Ishikawa (cell line): ENCODE measurements at regions not wholly inside any gene's neighbourhood (a gene's known extent, or its start where the extent isn't known, plus 50 kb on each side); places are given as distances from the start of the nearest gene placed in this dataset.

Source experiments
- CEBPB ChIP-seq: IDR thresholded peaks from 2 replicates; pipeline ENCODE4 v1.6.1; 2012
- CREB1 ChIP-seq: IDR thresholded peaks from 2 replicates; pipeline ENCODE4 v1.6.1; 2012; ENCODE audit warnings: low read depth
- EGR1 ChIP-seq: IDR thresholded peaks from 2 replicates; pipeline ENCODE4 v1.6.1; 2012
- EP300 ChIP-seq: IDR thresholded peaks from 2 replicates; pipeline ENCODE4 v1.6.1; 2012; ENCODE audit warnings: borderline replicate concordance
- FOXM1 ChIP-seq: IDR thresholded peaks from 2 replicates; pipeline ENCODE4 v1.6.1; 2012; ENCODE audit warnings: low read depth, borderline replicate concordance
- MAX ChIP-seq: IDR thresholded peaks from 2 replicates; pipeline ENCODE4 v1.6.1; 2012
- RAD21 ChIP-seq: IDR thresholded peaks from 2 replicates; pipeline ENCODE4 v1.6.1; 2012; ENCODE audit warnings: low read depth
- REST ChIP-seq: IDR thresholded peaks from 2 replicates; pipeline ENCODE4 v1.6.1; 2012; ENCODE audit warnings: low read depth, mild to moderate bottlenecking
- TAF1 ChIP-seq: IDR thresholded peaks from 2 replicates; pipeline ENCODE4 v1.6.1; 2012; ENCODE audit warnings: low read depth, mild to moderate bottlenecking
- TEAD4 ChIP-seq: IDR thresholded peaks from 2 replicates; pipeline ENCODE4 v1.6.1; 2012
- USF1 ChIP-seq: IDR thresholded peaks from 2 replicates; pipeline ENCODE4 v1.6.1; 2012
- YY1 ChIP-seq: IDR thresholded peaks from 2 replicates; pipeline ENCODE4 v1.6.1; 2012; ENCODE audit warnings: low read depth
- ZBTB7A ChIP-seq: IDR thresholded peaks from 2 replicates; pipeline ENCODE4 v1.6.1; 2012; ENCODE audit warnings: low read depth

GRCh38 chr10:117699436-117700075 is 157.0 kb downstream of the EMX2 start:
- TF ChIP-seq TAF1 = no peak
- no peak for TF ChIP-seq USF1
- TF ChIP-seq FOXM1 = no peak
- peak; percentile 47; the same call in 1 of the 2 replicates for TF ChIP-seq EP300
- no peak for TF ChIP-seq EGR1
- no peak for TF ChIP-seq YY1
- TF ChIP-seq MAX = no peak; the same call in 1 of the 2 replicates
- no peak for TF ChIP-seq REST
- TF ChIP-seq RAD21 = no peak
- TF ChIP-seq CREB1 = no peak
- no peak for TF ChIP-seq ZBTB7A
- no peak for TF ChIP-seq TEAD4
- TF ChIP-seq CEBPB = 0 out of 2 replicates have a peak, but pooled peaks have one; percentile 45
